SK-N-SH (cell line): ENCODE measurements at regions not wholly inside any gene's neighbourhood (a gene's known extent, or its start where the extent isn't known, plus 50 kb on each side); places are given as distances from the start of the nearest gene placed in this dataset.

ENCODE experiments used
- CTCF ChIA-PET: fragments of 300-600, 350-600 bp; formaldehyde crosslinking; extraction: SDS; loops from one replicate; lab custom pipeline; 2021; lab: Yijun Ruan, JAX
- POLR2A ChIA-PET: fragments of 350-600 bp; sonication (Branson Sonifier 250); formaldehyde crosslinking; extraction: SDS; loops from one replicate; lab custom pipeline; 2020; ENCODE audit warnings: antibody characterized with exemption, inconsistent platforms; lab: Yijun Ruan, JAX
- DNase-seq: peaks from one replicate; pipeline ENCODE4 v3.0.0; 2012
- H2AFZ ChIP-seq: fragments of 200-600 bp; sonication (generic); 2 replicates; pipeline ENCODE4 v1.8.1; 2016; ENCODE audit warnings: antibody characterized with exemption, mild to moderate bottlenecking, low read depth
- H3F3A ChIP-seq: fragments of 200-600 bp; sonication (generic); replicated peaks from 2 replicates; pipeline ENCODE3; 2016; ENCODE audit warnings: antibody characterized with exemption, mild to moderate bottlenecking; ENCODE audit not compliant: insufficient read depth
- H3K27ac ChIP-seq, 2 experiments: fragments of 200-500 bp in 1 of 2; fragments of 200-600 bp in 1 of 2; sonication (Bioruptor generic) in 1 of 2; sonication (generic), shearing (Covaris generic) in 1 of 2; 2 replicates each; pipeline versions ENCODE4 v1.5.1 to v1.6.1; 2014 to 2016; ENCODE audit warnings: low read depth in 2 of 2, inconsistent platforms in 1 of 2, low read length in 1 of 2, mild to moderate bottlenecking in 1 of 2, mixed read lengths in 1 of 2
- H3K27me3 ChIP-seq: fragments of 200-600 bp; sonication (generic), shearing (Covaris generic); 2 replicates; pipeline ENCODE4 v1.6.1; 2016; ENCODE audit warnings: mixed run types; ENCODE audit not compliant: insufficient read depth
- H3K36me3 ChIP-seq, 2 experiments: fragments of 200-500 bp in 1 of 2; fragments of 200-600 bp in 1 of 2; sonication (Bioruptor generic) in 1 of 2; sonication (generic) in 1 of 2; replicated peaks in 1 of 2; 2 replicates each; pipeline versions ENCODE3 to v1.5.1; 2014 to 2016; ENCODE audit warnings: low read length in 1 of 2, mild to moderate bottlenecking in 1 of 2; ENCODE audit not compliant: insufficient read depth in 2 of 2, control insufficient read depth in 1 of 2
- H3K4me1 ChIP-seq, 2 experiments: fragments of 200-500 bp in 1 of 2; fragments of 200-600 bp in 1 of 2; sonication (Bioruptor generic) in 1 of 2; sonication (generic), shearing (Covaris generic) in 1 of 2; 2 replicates each; pipeline versions ENCODE4 v1.5.1 to v1.6.1; 2014 to 2016; ENCODE audit warnings: low read depth in 1 of 2, low read length in 1 of 2, mixed run types in 1 of 2; ENCODE audit not compliant: insufficient read depth in 2 of 2, control insufficient read depth in 1 of 2
- H3K4me2 ChIP-seq: fragments of 200-600 bp; sonication (generic), shearing (Covaris generic); 2 replicates; pipeline ENCODE4 v1.6.1; 2017; ENCODE audit warnings: mixed run types
- H3K4me3 ChIP-seq, 2 experiments: fragments of 200-500 bp in 1 of 2; fragments of 200-600 bp in 1 of 2; sonication (Bioruptor generic) in 1 of 2; sonication (generic), shearing (Covaris generic) in 1 of 2; 2 replicates each; pipeline versions ENCODE4 v1.5.1 to v1.8.1; 2014 to 2016; ENCODE audit warnings: low read depth in 2 of 2, inconsistent platforms in 1 of 2, low read length in 1 of 2, mild to moderate bottlenecking in 1 of 2, mixed read lengths in 1 of 2, moderate library complexity in 1 of 2
- H3K79me2 ChIP-seq: fragments of 200-600 bp; sonication (generic); 2 replicates; pipeline ENCODE4 v1.8.1; 2017; ENCODE audit warnings: mild to moderate bottlenecking; ENCODE audit not compliant: insufficient read depth
- H3K9ac ChIP-seq: fragments of 200-600 bp; sonication (generic); 2 replicates; pipeline ENCODE4 v1.6.1; 2017; ENCODE audit warnings: mixed run types
- H3K9me2 ChIP-seq: fragments of 200-600 bp; sonication (generic); 2 replicates; pipeline ENCODE4 v1.6.1; 2017; ENCODE audit warnings: mixed run types
- H3K9me3 ChIP-seq: fragments of 200-600 bp; sonication (generic); 2 replicates; pipeline ENCODE4 v1.6.1; 2017; ENCODE audit warnings: mixed run types, mild to moderate bottlenecking, moderate library complexity
- H4K20me1 ChIP-seq: fragments of 200-600 bp; sonication (generic); 2 replicates; pipeline ENCODE4 v1.6.1; 2017; ENCODE audit warnings: mild to moderate bottlenecking, mixed run types; ENCODE audit not compliant: insufficient read depth
- CHD2 ChIP-seq: fragments of 150-350 bp; IDR thresholded peaks from 2 replicates; pipeline ENCODE4 v1.6.1; 2018; ENCODE audit warnings: low read length; ENCODE audit not compliant: partially characterized antibody
- ELF1 ChIP-seq: IDR thresholded peaks from 2 replicates; pipeline ENCODE4 v1.4.0; 2012
- FOSL2 ChIP-seq: IDR thresholded peaks from 2 replicates; pipeline ENCODE4 v1.4.0; 2012; ENCODE audit warnings: low read depth, mild to moderate bottlenecking, moderate library complexity, borderline replicate concordance
- FOXJ3 ChIP-seq: sonication (generic); formaldehyde crosslinking; IDR thresholded peaks from 2 replicates; pipeline ENCODE4 v1.5.1; 2020; ENCODE audit warnings: mild to moderate bottlenecking, missing genetic modification reagents
- FOXM1 ChIP-seq: IDR thresholded peaks from 2 replicates; pipeline ENCODE4 v1.4.0; 2012; ENCODE audit warnings: low read depth, mild to moderate bottlenecking
- MXI1 ChIP-seq: IDR thresholded peaks from 2 replicates; pipeline ENCODE4 v1.6.1; 2012; ENCODE audit warnings: mild to moderate bottlenecking, low read depth, low read length, improper control_type of control experiment
- NFIC ChIP-seq: IDR thresholded peaks from 2 replicates; pipeline ENCODE4 v1.4.0; 2012; ENCODE audit warnings: borderline replicate concordance
- NRF1 ChIP-seq: IDR thresholded peaks from 2 replicates; pipeline ENCODE4 v1.6.1; 2012; ENCODE audit warnings: low read depth, mild to moderate bottlenecking, low read length
- RAD21 ChIP-seq: IDR thresholded peaks from 2 replicates; pipeline ENCODE4 v1.6.1; 2012; ENCODE audit warnings: mild to moderate bottlenecking, low read length
- SIN3A ChIP-seq: IDR thresholded peaks from 2 replicates; pipeline ENCODE4 v1.6.1; 2012; ENCODE audit warnings: low read depth, mild to moderate bottlenecking, low read length, moderate library complexity, borderline replicate concordance
- SMC3 ChIP-seq: IDR thresholded peaks from 2 replicates; pipeline ENCODE4 v1.6.1; 2012; ENCODE audit warnings: low read depth, low read length, improper control_type of control experiment
- TCF12 ChIP-seq: IDR thresholded peaks from 2 replicates; pipeline ENCODE4 v1.4.0; 2012
- USF1 ChIP-seq: IDR thresholded peaks from 2 replicates; pipeline ENCODE4 v1.4.0; 2012; ENCODE audit warnings: low read depth, borderline replicate concordance
- YY1 ChIP-seq: IDR thresholded peaks from 2 replicates; pipeline ENCODE4 v1.4.0; 2012; ENCODE audit warnings: low read depth, mild to moderate bottlenecking
- WGBS: methylation state at CpG from one replicate; pipeline ENCODE4 v1.1.6; 2017; ENCODE audit warnings: low lambda C conversion rate; 5-methylcytosine and 5-hydroxymethylcytosine counted together
- TF ChIP-seq, protein P1 (sequence below): IDR thresholded peaks from 2 replicates; pipeline ENCODE4 v1.4.0; 2012; ENCODE audit warnings: low read depth, borderline replicate concordance
- TF ChIP-seq, protein P2 (sequence below): fragments of 150-350 bp; IDR thresholded peaks from 2 replicates; pipeline ENCODE4 v1.6.1; 2016; ENCODE audit warnings: mild to moderate bottlenecking, low read depth, low read length
- TF ChIP-seq, protein P3 (sequence below): fragments of 150-350 bp; IDR thresholded peaks from 2 replicates; pipeline ENCODE4 v1.6.1; 2017; ENCODE audit warnings: antibody characterized with exemption, low read length, low read depth, borderline replicate concordance

DNA sequence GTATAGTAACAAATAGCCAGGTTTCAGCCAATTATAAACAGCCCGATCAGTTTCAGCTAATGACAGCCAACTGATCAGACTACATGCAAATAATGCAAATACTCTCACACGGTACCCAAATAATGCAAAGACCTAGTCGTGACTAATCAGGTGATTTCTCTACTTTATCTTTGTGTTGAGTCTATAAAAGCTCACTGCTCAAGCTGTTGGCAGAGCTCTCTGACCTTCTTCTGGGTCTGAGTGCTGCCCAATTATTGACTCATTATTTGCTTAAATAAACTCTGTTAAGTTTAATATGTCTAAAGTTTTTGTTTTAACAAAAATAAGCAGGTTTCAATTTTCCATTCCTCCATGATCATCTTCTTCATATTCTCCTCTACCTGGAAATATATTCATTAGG, 1971.7 kb downstream of the SUCLG1 start:
- ChIA-PET POLR2A (no interaction called here), CTCF (no interaction called here)
- Histone ChIP-seq H3K9ac (no peak overlapping the region), H3K79me2 (no peaks in the 10 kb centered on the region), H3K27me3 (no peaks in the 10 kb centered on the region), H3K9me3 (no peaks in the 10 kb centered on the region), H3K36me3 (peaks cover 0 to 3% of the 10 kb centered on the region in 2 experiments), H3K4me1 (no peaks in the 10 kb centered on the region), H3K27ac (no peak overlapping the region), H3K4me3 (no peak overlapping the region), H2AFZ (no peak overlapping the region), H3F3A (no peaks in the 10 kb centered on the region), H3K4me2 (no peak overlapping the region), H3K9me2 (no peaks in the 10 kb centered on the region), H4K20me1 (no peaks in the 10 kb centered on the region)
- DNase-seq: no peak
- 9% methylated on average over 3 of the region's 3 CpGs for WGBS
- TF ChIP-seq, protein P1, sequence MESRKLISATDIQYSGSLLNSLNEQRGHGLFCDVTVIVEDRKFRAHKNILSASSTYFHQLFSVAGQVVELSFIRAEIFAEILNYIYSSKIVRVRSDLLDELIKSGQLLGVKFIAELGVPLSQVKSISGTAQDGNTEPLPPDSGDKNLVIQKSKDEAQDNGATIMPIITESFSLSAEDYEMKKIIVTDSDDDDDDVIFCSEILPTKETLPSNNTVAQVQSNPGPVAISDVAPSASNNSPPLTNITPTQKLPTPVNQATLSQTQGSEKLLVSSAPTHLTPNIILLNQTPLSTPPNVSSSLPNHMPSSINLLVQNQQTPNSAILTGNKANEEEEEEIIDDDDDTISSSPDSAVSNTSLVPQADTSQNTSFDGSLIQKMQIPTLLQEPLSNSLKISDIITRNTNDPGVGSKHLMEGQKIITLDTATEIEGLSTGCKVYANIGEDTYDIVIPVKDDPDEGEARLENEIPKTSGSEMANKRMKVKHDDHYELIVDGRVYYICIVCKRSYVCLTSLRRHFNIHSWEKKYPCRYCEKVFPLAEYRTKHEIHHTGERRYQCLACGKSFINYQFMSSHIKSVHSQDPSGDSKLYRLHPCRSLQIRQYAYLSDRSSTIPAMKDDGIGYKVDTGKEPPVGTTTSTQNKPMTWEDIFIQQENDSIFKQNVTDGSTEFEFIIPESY: no peak
- TF ChIP-seq SIN3A (no peak), CHD2 (no peak), FOXJ3 (CRISPR knock-in tag) (no peak), MXI1 (no peak), FOXM1 (no peak), RAD21 (no peak), FOSL2 (no peak), SMC3 (no peak), NRF1 (no peak), TCF12 (no peak), USF1 (no peak), NFIC (no peak), ELF1 (no peak), YY1 (no peak)
- TF ChIP-seq, protein P2, sequence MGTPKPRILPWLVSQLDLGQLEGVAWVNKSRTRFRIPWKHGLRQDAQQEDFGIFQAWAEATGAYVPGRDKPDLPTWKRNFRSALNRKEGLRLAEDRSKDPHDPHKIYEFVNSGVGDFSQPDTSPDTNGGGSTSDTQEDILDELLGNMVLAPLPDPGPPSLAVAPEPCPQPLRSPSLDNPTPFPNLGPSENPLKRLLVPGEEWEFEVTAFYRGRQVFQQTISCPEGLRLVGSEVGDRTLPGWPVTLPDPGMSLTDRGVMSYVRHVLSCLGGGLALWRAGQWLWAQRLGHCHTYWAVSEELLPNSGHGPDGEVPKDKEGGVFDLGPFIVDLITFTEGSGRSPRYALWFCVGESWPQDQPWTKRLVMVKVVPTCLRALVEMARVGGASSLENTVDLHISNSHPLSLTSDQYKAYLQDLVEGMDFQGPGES: no peak
- TF ChIP-seq, protein P3, sequence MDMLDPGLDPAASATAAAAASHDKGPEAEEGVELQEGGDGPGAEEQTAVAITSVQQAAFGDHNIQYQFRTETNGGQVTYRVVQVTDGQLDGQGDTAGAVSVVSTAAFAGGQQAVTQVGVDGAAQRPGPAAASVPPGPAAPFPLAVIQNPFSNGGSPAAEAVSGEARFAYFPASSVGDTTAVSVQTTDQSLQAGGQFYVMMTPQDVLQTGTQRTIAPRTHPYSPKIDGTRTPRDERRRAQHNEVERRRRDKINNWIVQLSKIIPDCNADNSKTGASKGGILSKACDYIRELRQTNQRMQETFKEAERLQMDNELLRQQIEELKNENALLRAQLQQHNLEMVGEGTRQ: no peak
